ENCODE measurements at regions not wholly inside any gene's neighbourhood (a gene's known extent, or its start where the extent isn't known, plus 50 kb on each side); places are given as distances from the start of the nearest gene placed in this dataset.

GRCh38 chr9:81371824-81372223 lies 317.5 kb downstream of the TLE1 start:
- TF ChIP-seq CTCF (IDR thresholded peaks at IDR 0.05 in 4 of 5, conservative IDR thresholded peaks at IDR 0.05 in 1 of 5) = no peak
- no peak for TF ChIP-seq POLR2A (IDR thresholded peaks at IDR 0.05)
